CD14-positive monocyte (primary cell): ENCODE measurements at regions not wholly inside any gene's neighbourhood (a gene's known extent, or its start where the extent isn't known, plus 50 kb on each side); places are given as distances from the start of the nearest gene placed in this dataset.
A peak's percentile ranks its signal among the peaks of the same experiment; 100 is the strongest.

Source experiments
- DNase-seq, 3 donors: peaks; one replicate each; pipeline ENCODE4 v3.0.0-alpha.2; 2011 to 2022
- H2AFZ ChIP-seq: 2 replicates; pipeline ENCODE4 v1.6.0; 2012; ENCODE audit warnings: mild to moderate bottlenecking, low read depth, low read length, inconsistent platforms; ENCODE audit not compliant: insufficient read depth, poor library complexity, severe bottlenecking
- H3K27ac ChIP-seq, 2 donors: 1 replicate in 1 of 2; 2 replicates in 1 of 2; pipeline ENCODE4 v1.5.1; 2012 to 2013; ENCODE audit warnings: low read length in 2 of 2, control low read depth in 1 of 2, inconsistent platforms in 1 of 2, low read depth in 1 of 2, mild to moderate bottlenecking in 1 of 2
- H3K27me3 ChIP-seq, 2 donors: one replicate each; pipeline versions ENCODE4 v1.6.0 to v1.6.1; 2011 to 2013; ENCODE audit warnings: low read length in 2 of 2; ENCODE audit not compliant: control insufficient read depth in 2 of 2, insufficient read depth in 2 of 2
- H3K36me3 ChIP-seq, 2 donors: replicated peaks in 1 of 2; 1 replicate in 1 of 2; 2 replicates in 1 of 2; pipeline versions ENCODE4 v1.5.1 to v1.6.1; 2012 to 2013; ENCODE audit warnings: low read length in 2 of 2, control low read depth in 1 of 2, inconsistent platforms in 1 of 2, mild to moderate bottlenecking in 1 of 2; ENCODE audit not compliant: insufficient read depth in 2 of 2, control insufficient read depth in 1 of 2
- H3K4me1 ChIP-seq, 2 donors: 1 replicate in 1 of 2; 2 replicates in 1 of 2; pipeline versions ENCODE4 v1.5.1 to v1.6.1; 2012 to 2013; ENCODE audit warnings: low read length in 2 of 2, control low read depth in 1 of 2, inconsistent platforms in 1 of 2, mild to moderate bottlenecking in 1 of 2, moderate library complexity in 1 of 2; ENCODE audit not compliant: insufficient read depth in 2 of 2, control insufficient read depth in 1 of 2
- H3K4me2 ChIP-seq: replicated peaks from 2 replicates; pipeline ENCODE3; 2012; ENCODE audit warnings: low read length, moderate library complexity, mild to moderate bottlenecking; ENCODE audit not compliant: poor library complexity, severe bottlenecking; ENCODE audit errors: extremely low read depth
- H3K4me3 ChIP-seq, 3 experiments: fragments of 200-600 bp in 1 of 3; sonication (generic) in 1 of 3; replicated peaks in 1 of 3; 1 replicate in 2 of 3; 2 replicates in 1 of 3; pipeline ENCODE4 v1.5.1; 2011 to 2013; ENCODE audit warnings: low read length in 3 of 3, mild to moderate bottlenecking in 3 of 3, control low read depth in 2 of 3, low read depth in 2 of 3, inconsistent platforms in 1 of 3, moderate library complexity in 1 of 3
- H3K79me2 ChIP-seq: 2 replicates; pipeline ENCODE4 v1.6.0; 2012; ENCODE audit warnings: mild to moderate bottlenecking, control low read depth, inconsistent platforms, low read length, moderate library complexity; ENCODE audit not compliant: insufficient read depth
- H3K9ac ChIP-seq: 2 replicates; pipeline ENCODE4 v1.6.0; 2017; ENCODE audit warnings: low read length, mild to moderate bottlenecking; ENCODE audit not compliant: insufficient read depth, poor library complexity, severe bottlenecking
- H3K9me3 ChIP-seq, 2 donors: replicated peaks in 1 of 2; 1 replicate in 1 of 2; 2 replicates in 1 of 2; pipeline versions ENCODE4 v1.5.1 to v1.6.1; 2012 to 2013; ENCODE audit warnings: low read length in 2 of 2, control low read depth in 1 of 2; ENCODE audit not compliant: control insufficient read depth in 1 of 2, insufficient read depth in 1 of 2
- H4K20me1 ChIP-seq: 2 replicates; pipeline ENCODE4 v1.6.0; 2012; ENCODE audit warnings: mild to moderate bottlenecking, low read length, control low read depth, moderate library complexity; ENCODE audit not compliant: insufficient read depth
- H3K27ac Mint-ChIP-seq, 7 donors: one replicate each; pipeline ENCODE4 v1.8.0; 2020; ENCODE audit warnings: mild to moderate bottlenecking in 7 of 7, mixed read lengths in 7 of 7, moderate library complexity in 6 of 7, inconsistent platforms in 2 of 7
- H3K27me3 Mint-ChIP-seq, 3 donors: one replicate each; pipeline ENCODE4 v1.8.0; 2021 to 2022; ENCODE audit warnings: low read depth in 3 of 3, mild to moderate bottlenecking in 3 of 3, mixed read lengths in 3 of 3, moderate library complexity in 3 of 3, inconsistent platforms in 1 of 3
- H3K36me3 Mint-ChIP-seq, 2 donors: one replicate each; pipeline ENCODE4 v1.8.0; 2020; ENCODE audit warnings: mixed read lengths in 2 of 2, inconsistent platforms in 1 of 2, mild to moderate bottlenecking in 1 of 2
- H3K4me1 Mint-ChIP-seq: one replicate; pipeline ENCODE4 v1.8.0; 2020; ENCODE audit warnings: mild to moderate bottlenecking, mixed read lengths
- H3K4me3 Mint-ChIP-seq, 2 donors: one replicate each; pipeline ENCODE4 v1.8.0; 2020; ENCODE audit warnings: mild to moderate bottlenecking in 2 of 2, mixed read lengths in 2 of 2, moderate library complexity in 1 of 2
- H3K9me3 Mint-ChIP-seq, 7 donors: one replicate each; pipeline ENCODE4 v1.8.0; 2020 to 2022; ENCODE audit warnings: mixed read lengths in 7 of 7, mild to moderate bottlenecking in 6 of 7, moderate library complexity in 6 of 7, inconsistent platforms in 2 of 7
- WGBS: methylation state at CpG from one replicate; pipeline ENCODE4 v1.1.5; 2013; ENCODE audit warnings: missing lambda C conversion rate; ENCODE audit not compliant: insufficient coverage; 5-methylcytosine and 5-hydroxymethylcytosine counted together
- intact Hi-C, 2 donors: fragments of 100-400 bp; cut with micrococcal nuclease; formaldehyde crosslinking; loops; one replicate each; pipeline versions ENCODE4 v1.15.0 to v1.15.1; 2023
- TF ChIP-seq, protein P1 (sequence below): fragments of 200-600 bp; IDR thresholded peaks from one replicate; pipeline ENCODE4 v1.8.0; 2022; ENCODE audit warnings: antibody characterized with exemption, mild to moderate bottlenecking

- H3K27me3 ChIP-seq, result no peaks in the 10 kb centered on the region
- H3K36me3 ChIP-seq, result no peaks in the 10 kb centered on the region
- intact Hi-C loops, result no loop called here
- no peak overlapping the region for H3K9ac ChIP-seq
- H3K4me1 Mint-ChIP-seq, result no peaks in the 10 kb centered on the region
- no peak overlapping the region for H2AFZ ChIP-seq
- no peak overlapping the region for H3K4me3 ChIP-seq
- no peaks in the 10 kb centered on the region for H3K4me1 ChIP-seq
- TF ChIP-seq, protein P1, sequence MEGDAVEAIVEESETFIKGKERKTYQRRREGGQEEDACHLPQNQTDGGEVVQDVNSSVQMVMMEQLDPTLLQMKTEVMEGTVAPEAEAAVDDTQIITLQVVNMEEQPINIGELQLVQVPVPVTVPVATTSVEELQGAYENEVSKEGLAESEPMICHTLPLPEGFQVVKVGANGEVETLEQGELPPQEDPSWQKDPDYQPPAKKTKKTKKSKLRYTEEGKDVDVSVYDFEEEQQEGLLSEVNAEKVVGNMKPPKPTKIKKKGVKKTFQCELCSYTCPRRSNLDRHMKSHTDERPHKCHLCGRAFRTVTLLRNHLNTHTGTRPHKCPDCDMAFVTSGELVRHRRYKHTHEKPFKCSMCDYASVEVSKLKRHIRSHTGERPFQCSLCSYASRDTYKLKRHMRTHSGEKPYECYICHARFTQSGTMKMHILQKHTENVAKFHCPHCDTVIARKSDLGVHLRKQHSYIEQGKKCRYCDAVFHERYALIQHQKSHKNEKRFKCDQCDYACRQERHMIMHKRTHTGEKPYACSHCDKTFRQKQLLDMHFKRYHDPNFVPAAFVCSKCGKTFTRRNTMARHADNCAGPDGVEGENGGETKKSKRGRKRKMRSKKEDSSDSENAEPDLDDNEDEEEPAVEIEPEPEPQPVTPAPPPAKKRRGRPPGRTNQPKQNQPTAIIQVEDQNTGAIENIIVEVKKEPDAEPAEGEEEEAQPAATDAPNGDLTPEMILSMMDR, result no peak
- H3K79me2 ChIP-seq, result no peaks in the 10 kb centered on the region
- H3K27ac Mint-ChIP-seq, result no peak overlapping the region
- H3K27me3 Mint-ChIP-seq, result peaks cover 0 to 3% (median 2%) of the 10 kb centered on the region in 3 donors
- WGBS, result 53% methylated on average over 2 of the region's 5 CpGs
- peaks cover 2 to 12% (median 8%) of the 10 kb centered on the region in 7 donors for H3K9me3 Mint-ChIP-seq
- H3K36me3 Mint-ChIP-seq, result no peaks in the 10 kb centered on the region
- no peak overlapping the region for H3K4me3 Mint-ChIP-seq
- no peak overlapping the region for H3K4me2 ChIP-seq
- no peaks in the 10 kb centered on the region for H4K20me1 ChIP-seq
- no peak overlapping the region for H3K27ac ChIP-seq
- DNase-seq, result no peak
- H3K9me3 ChIP-seq, result peaks cover 6% of the 10 kb centered on the region in 2 donors
Observed at GRCh38 chr13:97753942-97754670, 199.4 kb upstream of the IPO5 start.

- no peak overlapping the region for H3K9ac ChIP-seq
- no peak overlapping the region for H3K4me3 ChIP-seq
- H3K9me3 ChIP-seq, result peaks cover 0 to 3% of the 10 kb centered on the region in 2 donors
- H3K4me1 Mint-ChIP-seq, result no peaks in the 10 kb centered on the region
- no peak overlapping the region for H2AFZ ChIP-seq
- H3K27me3 Mint-ChIP-seq, result peaks cover 0 to 3% (median 2%) of the 10 kb centered on the region in 3 donors
- no peak overlapping the region for H3K27ac ChIP-seq
- H3K36me3 Mint-ChIP-seq, result no peaks in the 10 kb centered on the region
- no peaks in the 10 kb centered on the region for H3K36me3 ChIP-seq
- no peaks in the 10 kb centered on the region for H4K20me1 ChIP-seq
- H3K79me2 ChIP-seq, result no peaks in the 10 kb centered on the region
- TF ChIP-seq, protein P1, result no peak
- 100% methylated on average over 1 of the region's 4 CpGs for WGBS
- no peak for DNase-seq
- H3K27me3 ChIP-seq, result no peaks in the 10 kb centered on the region
- H3K4me2 ChIP-seq, result no peak overlapping the region
- intact Hi-C loops, result no loop called here
- no peak overlapping the region for H3K4me3 Mint-ChIP-seq
- peak overlapping the region in 1 of 7 donors; percentile 8 for H3K27ac Mint-ChIP-seq
- peaks cover 0 to 11% (median 6%) of the 10 kb centered on the region in 7 donors for H3K9me3 Mint-ChIP-seq
- no peaks in the 10 kb centered on the region for H3K4me1 ChIP-seq
Observed at GRCh38 chr13:97757807-97758206, 195.7 kb upstream of the IPO5 start.
